Suprapubic skin (tissue), 4 donors: ENCODE measurements at regions not wholly inside any gene's neighbourhood (a gene's known extent, or its start where the extent isn't known, plus 50 kb on each side); places are given as distances from the start of the nearest gene placed in this dataset.

Experiments
- EP300 ChIP-seq: sonication (generic); formaldehyde crosslinking; IDR thresholded peaks from one replicate; pipeline ENCODE4 v1.6.1; 2017; ENCODE audit warnings: antibody characterized with exemption
- POLR2A ChIP-seq, 2 donors: fragments of 450-650 bp; IDR thresholded peaks; one replicate each; pipeline ENCODE4 v1.6.1; 2017; ENCODE audit warnings: antibody characterized with exemption in 2 of 2, mild to moderate bottlenecking in 2 of 2, moderate library complexity in 2 of 2
- POLR2AphosphoS5 ChIP-seq, 3 donors: sonication (generic); formaldehyde crosslinking; IDR thresholded peaks; one replicate each; pipeline ENCODE4 v1.6.1; 2017; ENCODE audit warnings: antibody characterized with exemption in 3 of 3
- TF ChIP-seq, protein P1 (sequence below), 2 donors: fragments of 200-600 bp in 1 of 2; fragments of 450-650 bp in 1 of 2; sonication (generic) in 1 of 2; IDR thresholded peaks; one replicate each; pipeline ENCODE4 v1.5.1; 2016 to 2019; ENCODE audit warnings: antibody characterized with exemption in 2 of 2, mild to moderate bottlenecking in 1 of 2, moderate library complexity in 1 of 2

- TF ChIP-seq, protein P1, sequence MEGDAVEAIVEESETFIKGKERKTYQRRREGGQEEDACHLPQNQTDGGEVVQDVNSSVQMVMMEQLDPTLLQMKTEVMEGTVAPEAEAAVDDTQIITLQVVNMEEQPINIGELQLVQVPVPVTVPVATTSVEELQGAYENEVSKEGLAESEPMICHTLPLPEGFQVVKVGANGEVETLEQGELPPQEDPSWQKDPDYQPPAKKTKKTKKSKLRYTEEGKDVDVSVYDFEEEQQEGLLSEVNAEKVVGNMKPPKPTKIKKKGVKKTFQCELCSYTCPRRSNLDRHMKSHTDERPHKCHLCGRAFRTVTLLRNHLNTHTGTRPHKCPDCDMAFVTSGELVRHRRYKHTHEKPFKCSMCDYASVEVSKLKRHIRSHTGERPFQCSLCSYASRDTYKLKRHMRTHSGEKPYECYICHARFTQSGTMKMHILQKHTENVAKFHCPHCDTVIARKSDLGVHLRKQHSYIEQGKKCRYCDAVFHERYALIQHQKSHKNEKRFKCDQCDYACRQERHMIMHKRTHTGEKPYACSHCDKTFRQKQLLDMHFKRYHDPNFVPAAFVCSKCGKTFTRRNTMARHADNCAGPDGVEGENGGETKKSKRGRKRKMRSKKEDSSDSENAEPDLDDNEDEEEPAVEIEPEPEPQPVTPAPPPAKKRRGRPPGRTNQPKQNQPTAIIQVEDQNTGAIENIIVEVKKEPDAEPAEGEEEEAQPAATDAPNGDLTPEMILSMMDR (IDR thresholded peaks at IDR 0.05): no peak
- TF ChIP-seq POLR2A (IDR thresholded peaks at IDR 0.05) (no peak), POLR2AphosphoS5 (IDR thresholded peaks at IDR 0.05) (no peak), EP300 (no peak)
These were observed 976.6 kb downstream of the FAM181B start for GRCh38 chr11:81756864-81757595.
